C4-2B (cell line): ENCODE measurements at regions not wholly inside any gene's neighbourhood (a gene's known extent, or its start where the extent isn't known, plus 50 kb on each side); places are given as distances from the start of the nearest gene placed in this dataset.
"Not testable (repeated sequence)": the region's sequence is repeated elsewhere in the genome, so short reads cannot be mapped to it uniquely, and the experiment has no call there.

ENCODE experiments used
- CTCF ChIP-seq: fragments of 450-650 bp; conservative IDR thresholded peaks from 2 replicates; pipeline ENCODE4 v1.5.1; 2017; ENCODE audit warnings: mild to moderate bottlenecking
- ZFX ChIP-seq: fragments of 450-650 bp; IDR thresholded peaks from 2 replicates; pipeline ENCODE4 v1.6.1; 2017

GRCh38 chr15:69774711-69775110 is 322.1 kb downstream of the RPLP1 start:
- TF ChIP-seq CTCF, ZFX: not testable (repeated sequence)
